ENCODE measurements at regions not wholly inside any gene's neighbourhood (a gene's known extent, or its start where the extent isn't known, plus 50 kb on each side); places are given as distances from the start of the nearest gene placed in this dataset.

DNA sequence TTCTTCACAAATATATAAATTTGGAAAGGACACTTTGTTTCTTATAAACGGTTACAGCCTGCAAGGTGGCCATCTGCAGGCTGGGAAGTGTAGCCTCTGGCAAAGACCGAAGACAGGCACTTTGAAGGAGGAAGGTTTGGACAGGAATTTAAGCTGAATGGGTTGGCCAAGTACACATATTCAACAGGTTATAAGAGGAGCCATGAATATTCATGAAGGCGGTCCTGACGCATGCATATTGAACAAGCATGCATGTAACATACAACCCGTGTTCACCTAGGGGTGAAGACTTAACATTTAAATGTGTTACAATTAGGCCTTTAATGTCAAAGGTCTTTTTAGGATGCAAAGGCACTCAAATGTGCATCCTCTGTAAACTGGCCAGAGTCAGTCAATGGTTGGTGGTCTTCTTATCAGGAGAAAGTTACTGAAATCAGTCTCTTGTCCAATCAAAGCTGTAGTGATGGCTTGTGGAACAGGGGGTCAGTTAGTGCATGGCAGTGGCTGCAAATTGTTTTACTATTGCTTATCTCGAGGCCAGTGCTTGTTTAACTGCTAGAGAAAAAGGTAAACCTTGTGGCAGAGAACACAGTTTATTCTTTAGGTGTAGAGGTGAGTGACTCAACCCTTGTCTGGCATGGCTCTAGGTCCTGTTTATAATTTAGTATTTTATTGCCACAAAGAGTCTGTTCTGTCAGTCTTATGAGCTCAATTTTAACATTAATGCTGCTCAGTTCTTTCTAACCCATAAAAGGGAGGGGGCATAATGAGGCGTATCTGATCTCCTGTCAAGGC, 70.3 kb upstream of the F3 start:
- Mint-ChIP-seq H3K4me3 (ENCODE audit: low read depth, unreplicated experiment) (no peak overlapping the region), H3K27me3 (ENCODE audit: unreplicated experiment) (no peaks in the 10 kb centered on the region), H3K9me3 (ENCODE audit: low read depth, unreplicated experiment) (no peaks in the 10 kb centered on the region), H3K4me1 (ENCODE audit: low read depth, unreplicated experiment) (peaks cover 63% of the 10 kb centered on the region), H3K36me3 (ENCODE audit: insufficient read depth, unreplicated experiment) (peaks cover 13% of the 10 kb centered on the region), H3K27ac (ENCODE audit: unreplicated experiment) (peak overlapping the region; percentile 84)
- intact Hi-C loops (cut with micrococcal nuclease; ENCODE audit: unreplicated experiment): no loop called here
- no TSS peak for BruUV-seq (replicated peaks)
- no peak for DNase-seq
- CTCF ChIA-PET: interaction anchor here (0.7 to 0.9 kb wide), 2 partner anchors 42 to 55 kb away, joined by 3 read pairs; no protein-coding TSS in a partner anchor
- TF ChIP-seq, protein P1, sequence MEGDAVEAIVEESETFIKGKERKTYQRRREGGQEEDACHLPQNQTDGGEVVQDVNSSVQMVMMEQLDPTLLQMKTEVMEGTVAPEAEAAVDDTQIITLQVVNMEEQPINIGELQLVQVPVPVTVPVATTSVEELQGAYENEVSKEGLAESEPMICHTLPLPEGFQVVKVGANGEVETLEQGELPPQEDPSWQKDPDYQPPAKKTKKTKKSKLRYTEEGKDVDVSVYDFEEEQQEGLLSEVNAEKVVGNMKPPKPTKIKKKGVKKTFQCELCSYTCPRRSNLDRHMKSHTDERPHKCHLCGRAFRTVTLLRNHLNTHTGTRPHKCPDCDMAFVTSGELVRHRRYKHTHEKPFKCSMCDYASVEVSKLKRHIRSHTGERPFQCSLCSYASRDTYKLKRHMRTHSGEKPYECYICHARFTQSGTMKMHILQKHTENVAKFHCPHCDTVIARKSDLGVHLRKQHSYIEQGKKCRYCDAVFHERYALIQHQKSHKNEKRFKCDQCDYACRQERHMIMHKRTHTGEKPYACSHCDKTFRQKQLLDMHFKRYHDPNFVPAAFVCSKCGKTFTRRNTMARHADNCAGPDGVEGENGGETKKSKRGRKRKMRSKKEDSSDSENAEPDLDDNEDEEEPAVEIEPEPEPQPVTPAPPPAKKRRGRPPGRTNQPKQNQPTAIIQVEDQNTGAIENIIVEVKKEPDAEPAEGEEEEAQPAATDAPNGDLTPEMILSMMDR (IDR thresholded peaks at IDR 0.05; ENCODE audit: unreplicated experiment): no peak

DNA sequence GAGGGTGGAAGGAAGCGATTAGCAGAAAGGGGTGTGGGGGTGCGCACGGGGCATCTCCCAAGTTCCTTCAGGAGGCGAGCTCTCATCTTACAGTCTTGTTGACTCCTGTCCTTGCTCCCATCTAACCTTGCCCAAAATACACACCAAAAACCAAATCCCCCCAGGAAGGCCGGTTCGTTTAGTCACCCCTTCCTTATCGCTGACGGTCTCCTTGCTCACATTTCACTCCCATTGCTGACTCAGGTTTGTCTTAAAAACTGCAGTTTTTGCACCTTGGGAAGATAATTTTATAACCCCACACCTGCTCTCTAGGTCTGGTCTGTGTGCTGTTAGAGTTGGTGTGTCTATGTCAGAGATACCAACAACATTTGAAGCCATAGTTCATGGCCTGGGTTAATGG, 68.1 kb upstream of the F3 start:
- intact Hi-C loops (cut with micrococcal nuclease; ENCODE audit: unreplicated experiment): loop anchor here (5.0 kb wide), 2 partner anchors 33 to 118 kb away; no protein-coding TSS in a partner anchor
- peaks cover 10% of the 10 kb centered on the region for H3K36me3 Mint-ChIP-seq (ENCODE audit: insufficient read depth, unreplicated experiment)
- H3K9me3 Mint-ChIP-seq (ENCODE audit: low read depth, unreplicated experiment): no peaks in the 10 kb centered on the region
- TF ChIP-seq, protein P1 (IDR thresholded peaks at IDR 0.05; ENCODE audit: unreplicated experiment): no peak
- no peak for DNase-seq
- peak overlapping the region; percentile 8 for H3K27ac Mint-ChIP-seq (ENCODE audit: unreplicated experiment)
- no TSS peak for BruUV-seq (replicated peaks)
- no peak overlapping the region for H3K4me3 Mint-ChIP-seq (ENCODE audit: low read depth, unreplicated experiment)
- peaks cover 60% of the 10 kb centered on the region for H3K4me1 Mint-ChIP-seq (ENCODE audit: low read depth, unreplicated experiment)
- H3K27me3 Mint-ChIP-seq (ENCODE audit: unreplicated experiment): no peaks in the 10 kb centered on the region
- CTCF ChIA-PET: no interaction called here

DNA sequence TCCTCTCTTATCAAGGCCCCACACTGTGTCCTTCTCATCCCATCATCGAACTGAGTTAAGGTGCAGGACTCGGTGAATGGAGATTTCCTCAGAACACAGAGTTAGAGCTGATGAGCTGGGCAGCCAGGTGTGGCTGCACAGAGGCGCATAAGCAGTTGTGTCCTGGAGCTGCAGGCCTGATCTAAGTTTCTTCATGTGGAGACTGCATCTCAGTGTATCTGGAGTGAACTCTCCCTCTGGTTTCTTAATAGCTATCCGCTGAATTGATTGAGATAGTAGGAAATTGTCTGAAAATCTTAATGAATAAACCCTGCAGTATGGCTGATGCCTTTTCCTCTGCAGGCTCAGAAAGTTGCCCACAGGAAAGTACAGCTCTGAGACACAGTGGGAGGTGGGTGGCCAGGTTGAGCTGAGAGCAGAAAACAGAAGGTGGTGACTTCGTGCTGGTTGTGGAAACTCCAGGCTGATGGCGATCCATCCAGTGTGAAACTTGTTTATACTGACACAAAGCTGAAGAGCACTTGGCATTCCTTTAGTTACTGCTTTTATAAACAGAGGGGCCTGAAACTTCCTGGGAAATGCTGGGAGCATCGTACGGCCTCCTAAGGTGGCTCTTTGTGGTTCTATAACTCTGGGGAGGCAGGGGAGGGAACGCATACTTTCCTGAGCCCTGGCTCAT, 67.4 kb upstream of the F3 start:
- peaks cover 64% of the 10 kb centered on the region for H3K4me1 Mint-ChIP-seq (ENCODE audit: low read depth, unreplicated experiment)
- no peaks in the 10 kb centered on the region for H3K27me3 Mint-ChIP-seq (ENCODE audit: unreplicated experiment)
- CTCF ChIA-PET: no interaction called here
- H3K9me3 Mint-ChIP-seq (ENCODE audit: low read depth, unreplicated experiment): no peaks in the 10 kb centered on the region
- peak overlapping the region; percentile 87 for H3K27ac Mint-ChIP-seq (ENCODE audit: unreplicated experiment)
- peaks cover 10% of the 10 kb centered on the region for H3K36me3 Mint-ChIP-seq (ENCODE audit: insufficient read depth, unreplicated experiment)
- TF ChIP-seq, protein P1 (IDR thresholded peaks at IDR 0.05; ENCODE audit: unreplicated experiment): no peak
- intact Hi-C loops (cut with micrococcal nuclease; ENCODE audit: unreplicated experiment): loop anchor here (5.0 kb wide), 2 partner anchors 33 to 118 kb away; no protein-coding TSS in a partner anchor
- H3K4me3 Mint-ChIP-seq (ENCODE audit: low read depth, unreplicated experiment): no peak overlapping the region
- BruUV-seq (replicated peaks): no TSS peak
- no peak for DNase-seq

DNA sequence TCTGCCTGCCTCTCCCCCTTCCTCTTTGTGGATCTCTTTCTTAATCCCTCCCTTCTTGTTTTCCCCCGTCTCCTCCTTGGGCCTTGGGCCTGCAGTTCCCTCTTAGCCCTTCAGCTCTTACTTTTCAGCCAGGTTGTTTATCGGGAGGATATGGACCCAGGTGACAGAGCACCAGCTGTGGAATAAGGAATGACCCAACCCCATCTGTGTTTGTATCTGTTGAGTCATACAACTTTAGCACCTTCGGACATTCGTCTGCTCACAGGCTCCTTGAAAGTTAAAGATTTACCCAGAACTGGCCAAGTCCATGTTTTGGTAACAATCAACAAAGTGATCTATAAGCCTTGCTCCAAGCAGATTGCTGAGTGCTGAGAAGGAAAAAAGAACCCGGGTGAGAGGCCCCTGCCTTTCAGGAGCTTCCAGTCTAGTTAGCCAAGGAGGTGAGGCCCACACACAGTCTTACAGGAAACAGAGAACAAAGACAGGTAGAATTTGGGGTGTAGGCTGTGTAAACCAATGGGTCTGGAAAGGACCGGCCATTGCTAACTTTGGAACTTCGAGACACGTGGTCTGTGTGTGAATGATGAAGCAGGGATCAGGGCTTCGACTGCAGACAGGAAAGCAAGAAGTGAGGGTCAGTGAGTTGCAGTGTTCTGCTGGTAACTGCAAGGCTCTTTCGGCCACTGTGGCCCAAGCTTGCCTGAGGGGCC, 66.7 kb upstream of the F3 start:
- CTCF ChIA-PET: interaction anchor here (0.7 to 1.2 kb wide), 3 partner anchors 16 to 81 kb away, joined by 3 to 5 read pairs (median 3); no protein-coding TSS in a partner anchor
- peak overlapping the region; percentile 87 for H3K27ac Mint-ChIP-seq (ENCODE audit: unreplicated experiment)

More for the DNA sequence above, 66.7 kb upstream of the F3 start:
- BruUV-seq (replicated peaks): no TSS peak
- H3K4me1 Mint-ChIP-seq (ENCODE audit: low read depth, unreplicated experiment): peaks cover 71% of the 10 kb centered on the region
- peak; percentile 66 for DNase-seq
- peaks cover 10% of the 10 kb centered on the region for H3K36me3 Mint-ChIP-seq (ENCODE audit: insufficient read depth, unreplicated experiment)
- TF ChIP-seq, protein P1 (IDR thresholded peaks at IDR 0.05; ENCODE audit: unreplicated experiment): no peak
- intact Hi-C loops (cut with micrococcal nuclease; ENCODE audit: unreplicated experiment): loop anchor here (5.0 kb wide), 2 partner anchors 34 to 119 kb away; no protein-coding TSS in a partner anchor
- no peaks in the 10 kb centered on the region for H3K9me3 Mint-ChIP-seq (ENCODE audit: low read depth, unreplicated experiment)
- peak overlapping the region; percentile 25 for H3K4me3 Mint-ChIP-seq (ENCODE audit: low read depth, unreplicated experiment)
- H3K27me3 Mint-ChIP-seq (ENCODE audit: unreplicated experiment): no peaks in the 10 kb centered on the region

Data from Calu3 (cell line).